Activated naive CD8-positive, alpha-beta T cell treated with anti-CD3 and anti-CD28 coated beads, Interleukin-2, amount 10 ng/mL, durations not matched to agents 7 days and 5 days (primary cell): ENCODE measurements at regions not wholly inside any gene's neighbourhood (a gene's known extent, or its start where the extent isn't known, plus 50 kb on each side); places are given as distances from the start of the nearest gene placed in this dataset.

ENCODE experiments used
- ATAC-seq: fragments of 150-1000 bp; cut with Tn5 transposase; one replicate; pipeline ENCODE4 v1.10.0; 2021; ENCODE audit warnings: low read depth, moderate library complexity
- POLR2A ChIA-PET: fragments of 350-600 bp; sonication (Branson Sonifier 250); formaldehyde crosslinking; loops from one replicate; lab custom pipeline; 2021; ENCODE audit warnings: antibody characterized with exemption; lab: Charles Lee
- DNase-seq: peaks from one replicate; pipeline ENCODE4 v3.0.0; 2021
- H3K27ac Mint-ChIP-seq: one replicate; pipeline ENCODE4 v1.8.0; 2022; ENCODE audit warnings: mild to moderate bottlenecking, mixed read lengths
- H3K27me3 Mint-ChIP-seq: one replicate; pipeline ENCODE4 v1.8.0; 2022; ENCODE audit warnings: mild to moderate bottlenecking, moderate library complexity, mixed read lengths
- H3K36me3 Mint-ChIP-seq: one replicate; pipeline ENCODE4 v1.8.0; 2021; ENCODE audit warnings: mild to moderate bottlenecking, mixed read lengths
- H3K4me1 Mint-ChIP-seq: one replicate; pipeline ENCODE4 v1.8.0; 2021; ENCODE audit warnings: mixed read lengths
- H3K4me3 Mint-ChIP-seq: one replicate; pipeline ENCODE4 v1.8.0; 2022; ENCODE audit warnings: mild to moderate bottlenecking, moderate library complexity, mixed read lengths
- H3K9me3 Mint-ChIP-seq: one replicate; pipeline ENCODE4 v1.8.0; 2021; ENCODE audit warnings: mixed read lengths

DNA sequence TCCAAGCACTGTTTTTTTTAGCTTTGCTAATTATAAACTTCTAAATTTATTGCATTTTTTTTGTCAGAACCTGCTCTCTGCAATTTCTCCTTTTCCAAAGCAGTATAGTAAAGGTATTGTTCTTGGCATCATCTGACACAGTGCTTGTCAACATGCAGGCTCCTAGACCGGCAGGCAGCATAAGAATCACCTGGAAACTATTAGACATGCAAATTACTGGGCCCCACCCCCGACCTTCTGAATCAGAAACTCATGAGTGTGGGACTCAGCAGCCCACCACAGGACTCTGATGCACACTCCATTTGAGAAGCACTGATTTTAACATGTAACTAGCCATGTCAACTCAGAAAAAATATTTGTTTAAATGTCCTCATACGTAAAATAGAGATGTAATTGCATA, 551.1 kb upstream of the CELF4 start:
- ATAC-seq (no peak), DNase-seq (no peak)
- H3K27me3 Mint-ChIP-seq, result no peaks in the 10 kb centered on the region
- POLR2A ChIA-PET, result no interaction called here
- no peaks in the 10 kb centered on the region for H3K36me3 Mint-ChIP-seq
- no peaks in the 10 kb centered on the region for H3K9me3 Mint-ChIP-seq
- H3K4me1 Mint-ChIP-seq, result peaks cover 2% of the 10 kb centered on the region
- H3K4me3 Mint-ChIP-seq, result no peak overlapping the region
- no peak overlapping the region for H3K27ac Mint-ChIP-seq

DNA sequence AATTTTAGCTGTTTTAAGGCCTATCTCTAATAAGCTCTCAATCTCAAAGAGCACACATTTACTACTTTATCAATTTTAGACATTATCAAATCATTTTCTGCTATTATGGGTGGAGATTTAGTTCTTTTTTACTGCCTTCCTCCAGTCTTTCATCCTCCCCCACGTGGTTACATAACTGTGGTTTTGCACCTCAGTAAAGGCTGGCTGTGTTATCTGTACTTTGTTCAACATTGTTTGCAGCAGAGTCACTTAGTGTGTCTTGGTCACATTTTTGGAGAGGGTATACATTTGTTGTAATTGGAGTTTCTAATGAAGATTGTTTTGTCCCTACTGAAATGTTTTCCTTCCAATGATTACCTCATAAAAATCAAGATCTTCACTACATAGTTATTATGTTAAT, 549.6 kb upstream of the CELF4 start:
- H3K27ac Mint-ChIP-seq, result no peak overlapping the region

DNA sequence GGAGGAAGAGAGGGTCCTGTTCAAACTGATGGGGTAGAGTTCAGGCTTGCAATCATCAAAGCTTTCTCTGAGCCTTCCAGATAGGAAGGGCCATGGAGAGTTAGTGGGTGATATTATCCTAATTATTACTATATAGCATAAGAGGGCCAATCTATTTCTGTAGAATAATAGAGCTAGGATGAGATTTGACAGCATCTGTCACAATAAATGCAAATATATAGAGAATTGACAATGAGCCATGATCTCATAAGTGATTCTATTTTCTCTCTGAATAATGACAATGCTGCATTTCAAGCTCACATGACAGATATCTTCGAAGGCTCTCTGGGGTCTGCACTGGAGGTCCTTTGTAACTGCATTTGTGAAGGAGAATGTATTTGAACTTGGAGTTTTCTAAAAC, 521.9 kb upstream of the CELF4 start:
- ATAC-seq (no peak), DNase-seq (no peak)
- Mint-ChIP-seq H3K27me3 (no peaks in the 10 kb centered on the region), H3K9me3 (no peaks in the 10 kb centered on the region), H3K4me3 (no peak overlapping the region), H3K27ac (no peak overlapping the region), H3K36me3 (no peaks in the 10 kb centered on the region), H3K4me1 (no peaks in the 10 kb centered on the region)
- POLR2A ChIA-PET, result no interaction called here

More for the DNA sequence above, 549.6 kb upstream of the CELF4 start:
- Mint-ChIP-seq H3K36me3 (no peaks in the 10 kb centered on the region), H3K9me3 (peaks cover 3% of the 10 kb centered on the region), H3K27me3 (no peaks in the 10 kb centered on the region), H3K4me3 (no peak overlapping the region), H3K4me1 (peaks cover 2% of the 10 kb centered on the region)
- DNase-seq (no peak), ATAC-seq (no peak)
- POLR2A ChIA-PET, result no interaction called here

DNA sequence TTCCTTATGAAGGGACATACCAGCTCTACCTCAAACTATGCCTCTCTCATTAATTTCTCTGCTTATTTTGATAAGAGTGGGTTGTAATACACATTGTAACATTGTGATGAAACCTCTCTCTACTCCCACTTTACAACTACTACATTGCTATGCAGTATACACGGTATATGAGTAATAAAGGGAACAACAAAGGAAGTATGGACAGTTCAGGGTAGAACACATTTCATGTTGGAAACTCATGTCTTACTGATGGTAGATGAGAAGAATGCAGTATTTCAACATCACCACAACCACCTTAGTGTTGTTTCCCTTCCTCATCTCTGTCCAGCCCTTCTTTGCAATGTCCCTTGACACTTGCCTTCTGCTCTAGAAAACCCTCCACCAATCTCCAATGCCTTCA, 515.9 kb upstream of the CELF4 start:
- POLR2A ChIA-PET, result no interaction called here
- DNase-seq, result no peak

DNA sequence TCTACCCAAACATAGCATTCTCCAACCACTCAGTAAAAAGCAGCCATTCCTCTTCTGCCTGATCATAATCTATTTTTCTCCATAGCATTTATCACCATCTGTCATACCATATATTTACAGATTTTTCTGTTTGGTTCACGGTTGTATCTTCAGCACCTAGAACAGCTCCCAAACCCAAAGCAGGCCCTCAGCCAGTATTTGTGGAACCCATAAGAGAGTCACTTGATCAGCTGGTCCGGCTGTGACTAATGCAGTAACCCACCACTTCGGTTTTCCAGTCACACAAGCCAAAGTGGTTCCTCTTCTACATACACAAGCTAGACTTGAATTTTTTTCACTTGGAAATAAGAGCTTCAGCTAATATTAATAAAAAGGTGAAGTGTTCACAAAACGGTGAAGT, 511.6 kb upstream of the CELF4 start:
- POLR2A ChIA-PET, result no interaction called here
- Mint-ChIP-seq H3K9me3 (peaks cover 2% of the 10 kb centered on the region), H3K36me3 (no peaks in the 10 kb centered on the region)

More for the DNA sequence above, 515.9 kb upstream of the CELF4 start:
- peaks cover 2% of the 10 kb centered on the region for H3K9me3 Mint-ChIP-seq
- no peaks in the 10 kb centered on the region for H3K36me3 Mint-ChIP-seq
- no peak for ATAC-seq
- H3K4me1 Mint-ChIP-seq, result no peaks in the 10 kb centered on the region
- H3K27me3 Mint-ChIP-seq, result no peaks in the 10 kb centered on the region
- no peak overlapping the region for H3K4me3 Mint-ChIP-seq
- H3K27ac Mint-ChIP-seq, result no peak overlapping the region

DNA sequence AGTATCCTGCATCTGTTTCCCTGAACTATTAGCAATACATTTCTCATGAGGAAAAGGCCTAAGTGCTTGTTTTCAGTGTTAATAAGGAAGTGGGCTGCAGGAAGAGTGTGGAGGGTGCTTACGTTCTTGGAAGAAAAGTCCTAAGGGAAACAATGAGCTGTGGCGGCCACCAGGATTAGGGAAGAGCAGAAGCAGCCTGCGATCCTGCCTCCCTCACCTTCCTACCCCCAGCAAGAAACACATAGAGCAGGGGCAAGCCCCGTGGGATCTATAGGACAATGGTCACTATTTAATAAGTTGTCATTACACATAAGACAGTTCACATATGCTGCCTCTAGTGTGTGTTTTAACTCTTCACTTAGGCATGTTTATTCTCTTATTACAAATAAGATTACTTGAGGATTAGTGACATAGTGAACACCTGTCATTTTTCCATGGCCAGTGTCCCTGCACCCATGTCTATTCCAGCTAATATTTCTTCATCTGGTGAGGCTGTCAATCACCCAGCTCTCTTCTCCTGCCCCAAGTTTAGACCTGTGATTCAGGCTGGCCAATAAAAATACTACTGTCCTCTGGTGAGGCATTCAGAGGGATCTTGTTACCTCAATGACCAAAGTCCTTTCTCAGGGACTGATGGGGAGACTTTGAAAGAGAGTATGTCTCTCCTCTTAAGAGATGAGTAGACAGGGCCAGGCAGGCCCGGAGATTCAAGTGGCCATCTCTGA, 510.9 kb upstream of the CELF4 start:
- H3K27me3 Mint-ChIP-seq, result no peaks in the 10 kb centered on the region
- H3K4me3 Mint-ChIP-seq, result no peak overlapping the region
- POLR2A ChIA-PET, result no interaction called here
- peaks cover 2% of the 10 kb centered on the region for H3K9me3 Mint-ChIP-seq
- ATAC-seq (no peak), DNase-seq (no peak)
- no peaks in the 10 kb centered on the region for H3K36me3 Mint-ChIP-seq
- no peak overlapping the region for H3K27ac Mint-ChIP-seq
- no peaks in the 10 kb centered on the region for H3K4me1 Mint-ChIP-seq

More for the DNA sequence above, 511.6 kb upstream of the CELF4 start:
- Mint-ChIP-seq H3K4me1 (no peaks in the 10 kb centered on the region), H3K27ac (no peak overlapping the region), H3K27me3 (no peaks in the 10 kb centered on the region), H3K4me3 (no peak overlapping the region)
- ATAC-seq, result no peak
- no peak for DNase-seq

DNA sequence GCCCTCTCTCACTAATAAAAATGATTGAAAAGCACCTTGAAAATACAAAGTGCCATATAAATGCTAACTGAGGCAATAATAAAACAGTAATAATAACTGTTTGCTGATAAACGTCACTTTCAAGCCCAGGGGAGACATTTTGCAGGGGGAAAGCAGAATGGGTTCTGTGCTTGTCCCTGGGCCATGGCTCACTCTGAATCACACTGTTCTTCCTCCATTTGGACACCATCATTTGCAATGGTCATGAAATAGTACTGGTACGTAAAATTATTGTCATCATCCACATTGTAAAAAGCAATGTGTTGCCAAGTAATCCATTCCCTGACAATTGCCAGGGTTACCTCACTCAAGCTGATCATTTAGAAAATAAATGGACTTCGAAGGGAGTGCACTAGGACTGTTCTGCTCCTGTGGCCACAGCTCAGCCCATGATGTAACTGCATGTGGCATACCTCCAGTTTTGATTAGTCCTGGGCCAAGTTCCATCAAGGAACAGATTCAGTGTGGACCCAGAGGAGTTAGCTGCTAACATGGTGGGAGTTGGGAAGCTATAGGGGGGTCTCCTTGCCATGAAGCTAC, 508.8 kb upstream of the CELF4 start:
- no peaks in the 10 kb centered on the region for H3K36me3 Mint-ChIP-seq
- no peaks in the 10 kb centered on the region for H3K27me3 Mint-ChIP-seq
- H3K4me1 Mint-ChIP-seq, result no peaks in the 10 kb centered on the region
- POLR2A ChIA-PET, result no interaction called here
- no peak overlapping the region for H3K4me3 Mint-ChIP-seq
- no peak overlapping the region for H3K27ac Mint-ChIP-seq
- DNase-seq (no peak), ATAC-seq (no peak)
- peaks cover 4% of the 10 kb centered on the region for H3K9me3 Mint-ChIP-seq

DNA sequence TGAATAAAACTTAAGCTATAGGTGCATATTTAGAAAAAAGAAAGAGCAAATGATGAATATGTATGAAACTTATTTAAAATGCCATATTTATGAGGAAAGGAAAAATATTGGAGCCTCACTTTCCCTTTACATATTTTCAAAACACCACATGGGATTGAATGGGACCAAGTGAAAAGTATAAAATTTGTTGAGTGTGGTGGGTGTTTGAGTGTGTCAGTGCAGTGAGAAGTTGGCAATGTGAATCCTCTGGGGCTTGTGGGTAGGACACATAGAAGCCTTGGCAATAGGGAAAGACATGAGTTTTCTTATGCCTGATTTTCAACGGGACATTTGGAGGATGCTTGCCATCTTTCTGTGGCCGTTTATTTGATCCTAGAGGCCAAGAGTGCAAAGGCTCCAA, 502.2 kb upstream of the CELF4 start:
- H3K27ac Mint-ChIP-seq, result no peak overlapping the region
- H3K9me3 Mint-ChIP-seq, result peaks cover 2% of the 10 kb centered on the region
- no peaks in the 10 kb centered on the region for H3K36me3 Mint-ChIP-seq
- POLR2A ChIA-PET, result no interaction called here
- no peaks in the 10 kb centered on the region for H3K4me1 Mint-ChIP-seq
- no peak overlapping the region for H3K4me3 Mint-ChIP-seq
- ATAC-seq, result no peak
- H3K27me3 Mint-ChIP-seq, result no peaks in the 10 kb centered on the region
- DNase-seq, result no peak

DNA sequence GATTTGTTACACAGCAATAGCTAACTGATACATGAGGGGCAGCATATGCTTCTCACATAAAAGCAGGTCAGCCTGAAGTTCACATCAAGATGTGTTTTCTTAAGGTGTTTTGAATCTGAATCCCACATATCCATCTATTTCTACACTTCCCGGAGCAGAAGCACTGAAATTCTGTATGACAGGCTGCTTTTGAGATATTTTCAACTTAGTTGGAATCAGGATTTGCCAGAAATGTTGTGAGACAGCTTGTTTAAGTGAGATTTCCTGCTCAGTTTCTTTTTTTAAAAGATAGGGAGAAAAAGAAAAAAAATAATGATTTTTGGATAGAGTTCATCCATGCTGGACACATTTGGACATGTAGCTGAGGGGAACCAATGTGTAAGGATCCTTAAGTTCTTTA, 501.5 kb upstream of the CELF4 start:
- no peaks in the 10 kb centered on the region for H3K36me3 Mint-ChIP-seq
- H3K27ac Mint-ChIP-seq, result no peak overlapping the region
- H3K4me3 Mint-ChIP-seq, result no peak overlapping the region
- no peaks in the 10 kb centered on the region for H3K27me3 Mint-ChIP-seq
- DNase-seq (no peak), ATAC-seq (no peak)
- peaks cover 5% of the 10 kb centered on the region for H3K9me3 Mint-ChIP-seq
- POLR2A ChIA-PET, result no interaction called here
- H3K4me1 Mint-ChIP-seq, result no peaks in the 10 kb centered on the region

DNA sequence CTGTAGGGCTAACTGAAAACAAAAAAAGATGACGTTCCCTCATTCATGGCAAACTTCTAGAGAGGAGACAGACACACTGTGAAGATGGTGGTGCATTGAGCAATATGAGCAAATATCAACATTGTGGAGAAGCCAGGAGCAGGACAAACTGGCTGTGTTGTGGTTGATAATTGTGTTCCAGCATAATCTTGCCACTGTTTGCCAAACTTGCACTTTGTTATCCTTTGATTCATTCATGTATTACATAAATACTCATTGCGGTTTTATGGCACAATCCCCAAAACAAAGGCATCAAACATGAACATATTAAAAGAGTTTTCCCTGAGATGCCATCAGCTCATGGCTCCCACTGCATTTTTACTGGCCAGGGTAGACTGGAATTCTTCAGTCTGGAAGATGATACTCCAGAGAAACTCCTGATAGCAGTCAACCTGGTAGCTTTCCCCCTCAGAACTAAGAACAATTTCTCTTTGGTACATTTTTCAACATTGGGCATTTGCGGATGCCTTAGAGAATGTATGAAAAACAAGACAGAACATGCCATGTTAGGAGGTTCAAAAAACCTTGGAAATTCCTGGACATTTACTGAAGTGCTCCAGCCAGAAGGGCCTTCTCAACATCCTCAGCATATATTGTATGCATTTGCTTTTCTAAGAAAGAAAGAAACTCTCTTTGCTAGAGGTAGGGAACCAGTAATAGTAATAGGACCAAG, 487.4 kb upstream of the CELF4 start:
- no peak overlapping the region for H3K4me3 Mint-ChIP-seq
- no peaks in the 10 kb centered on the region for H3K36me3 Mint-ChIP-seq
- POLR2A ChIA-PET, result no interaction called here
- no peak overlapping the region for H3K27ac Mint-ChIP-seq
- DNase-seq (no peak), ATAC-seq (no peak)
- H3K4me1 Mint-ChIP-seq, result no peaks in the 10 kb centered on the region
- no peaks in the 10 kb centered on the region for H3K27me3 Mint-ChIP-seq
- no peaks in the 10 kb centered on the region for H3K9me3 Mint-ChIP-seq

DNA sequence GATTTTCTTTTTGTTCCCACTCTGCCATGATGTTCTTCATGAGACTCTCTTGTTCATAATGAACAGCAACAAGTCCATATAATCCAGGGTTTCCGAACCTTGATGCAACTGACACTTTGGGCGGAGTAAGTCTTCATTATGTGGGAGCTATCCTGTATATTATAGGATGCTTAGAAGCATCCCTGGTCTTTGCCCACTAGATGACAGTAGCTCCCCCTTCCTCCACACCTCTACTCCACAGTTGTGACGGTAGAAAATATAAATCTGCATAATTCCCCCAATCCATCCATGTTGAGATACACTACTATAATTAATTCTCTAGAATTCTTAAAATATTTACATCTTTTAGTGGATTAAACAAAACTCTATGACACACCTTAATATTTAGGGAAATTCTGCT, 482.2 kb upstream of the CELF4 start:
- DNase-seq, result no peak
- ATAC-seq, result no peak

DNA sequence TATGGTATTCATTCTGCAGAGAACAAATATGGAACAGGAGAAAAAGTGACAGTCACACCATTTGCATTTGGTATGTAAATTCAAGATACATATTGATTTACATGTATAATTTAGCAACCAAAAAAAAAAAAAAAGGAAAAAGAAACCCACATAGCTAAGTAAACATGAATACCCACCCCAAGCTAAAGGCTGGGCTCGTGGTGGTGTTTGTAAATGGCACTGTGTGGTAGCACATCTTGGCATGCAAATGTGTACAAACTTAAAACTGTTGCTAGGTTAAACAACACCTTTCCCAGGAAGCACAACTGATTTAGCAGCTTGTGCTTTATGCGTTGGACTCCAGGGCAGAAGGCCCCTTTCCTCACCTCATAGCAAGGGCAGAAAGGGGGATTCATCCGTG, 481.1 kb upstream of the CELF4 start:
- POLR2A ChIA-PET, result no interaction called here
- Mint-ChIP-seq H3K4me3 (no peak overlapping the region), H3K27me3 (no peaks in the 10 kb centered on the region), H3K27ac (no peak overlapping the region), H3K9me3 (no peaks in the 10 kb centered on the region), H3K4me1 (no peaks in the 10 kb centered on the region), H3K36me3 (no peaks in the 10 kb centered on the region)
- ATAC-seq (no peak), DNase-seq (no peak)

More for the DNA sequence above, 482.2 kb upstream of the CELF4 start:
- H3K36me3 Mint-ChIP-seq, result no peaks in the 10 kb centered on the region
- no peak overlapping the region for H3K4me3 Mint-ChIP-seq
- H3K9me3 Mint-ChIP-seq, result no peaks in the 10 kb centered on the region
- POLR2A ChIA-PET, result no interaction called here
- no peaks in the 10 kb centered on the region for H3K4me1 Mint-ChIP-seq
- H3K27ac Mint-ChIP-seq, result no peak overlapping the region
- H3K27me3 Mint-ChIP-seq, result no peaks in the 10 kb centered on the region

DNA sequence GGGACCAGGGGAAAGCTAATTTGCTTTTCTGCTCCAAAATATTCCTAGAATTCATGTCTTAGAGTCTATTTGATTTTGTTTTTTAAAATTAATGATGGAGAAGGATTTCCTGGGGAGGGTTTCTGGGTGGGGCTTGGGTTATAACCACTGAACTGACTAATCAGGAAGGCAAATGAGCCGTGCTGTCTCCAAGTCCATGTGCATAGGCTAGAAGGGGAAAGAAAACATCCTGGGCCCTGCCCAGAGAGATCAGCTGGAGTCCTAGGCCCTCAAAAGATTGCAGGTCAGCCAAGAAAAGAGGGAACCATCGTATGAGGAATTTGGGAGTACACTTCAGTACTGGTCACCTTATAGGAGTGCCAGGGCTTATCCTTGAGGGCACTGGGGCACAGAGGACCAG, 480.2 kb upstream of the CELF4 start:
- Mint-ChIP-seq H3K27ac (no peak overlapping the region), H3K27me3 (no peaks in the 10 kb centered on the region), H3K36me3 (no peaks in the 10 kb centered on the region), H3K4me1 (no peaks in the 10 kb centered on the region), H3K9me3 (no peaks in the 10 kb centered on the region), H3K4me3 (no peak overlapping the region)
- no peak for ATAC-seq
- DNase-seq, result no peak
- POLR2A ChIA-PET, result no interaction called here
